H1 (cell line): ENCODE measurements at regions not wholly inside any gene's neighbourhood (a gene's known extent, or its start where the extent isn't known, plus 50 kb on each side); places are given as distances from the start of the nearest gene placed in this dataset.

ENCODE experiments used
- BCL11A ChIP-seq, 2 experiments: IDR thresholded peaks; one replicate each; pipeline ENCODE4 v1.6.1; 2011; ENCODE audit warnings: low read depth in 2 of 2, low read length in 2 of 2, mild to moderate bottlenecking in 2 of 2
- CTCF ChIP-seq, 3 experiments: IDR thresholded peaks; 1 replicate in 2 of 3; 2 replicates in 1 of 3; pipeline versions ENCODE4 v1.5.1 to v1.6.1; 2011; ENCODE audit warnings: low read length in 3 of 3, mild to moderate bottlenecking in 3 of 3, inconsistent platforms in 2 of 3, low read depth in 1 of 3, moderate library complexity in 1 of 3; ENCODE audit not compliant: insufficient read depth in 1 of 3; ENCODE audit errors: control extremely low read depth in 1 of 3
- EZH2 ChIP-seq: fragments of 200-600 bp; sonication (generic); IDR thresholded peaks from 2 replicates; pipeline ENCODE4 v1.7.1; 2012; ENCODE audit warnings: low read depth, mild to moderate bottlenecking, moderate library complexity, low read length, inconsistent platforms; ENCODE audit not compliant: severe bottlenecking

- TF ChIP-seq BCL11A (IDR thresholded peaks at IDR 0.05; ENCODE audit: low read depth in 2 of 2, low read length in 2 of 2): no peak
- no peak for TF ChIP-seq EZH2
- TF ChIP-seq CTCF (IDR thresholded peaks at IDR 0.05; ENCODE audit: control extremely low read depth in 1 of 3, insufficient read depth in 1 of 3, low read depth in 1 of 3, low read length in 3 of 3): no peak
These were observed 82.1 kb downstream of the PYDC2 start for GRCh38 chr3:191543018-191543417.
